ENCODE measurements at regions not wholly inside any gene's neighbourhood (a gene's known extent, or its start where the extent isn't known, plus 50 kb on each side); places are given as distances from the start of the nearest gene placed in this dataset.

GRCh38 chr13:39263531-39263930 lies 225.3 kb downstream of the NHLRC3 start:
- TF ChIP-seq, protein P1, sequence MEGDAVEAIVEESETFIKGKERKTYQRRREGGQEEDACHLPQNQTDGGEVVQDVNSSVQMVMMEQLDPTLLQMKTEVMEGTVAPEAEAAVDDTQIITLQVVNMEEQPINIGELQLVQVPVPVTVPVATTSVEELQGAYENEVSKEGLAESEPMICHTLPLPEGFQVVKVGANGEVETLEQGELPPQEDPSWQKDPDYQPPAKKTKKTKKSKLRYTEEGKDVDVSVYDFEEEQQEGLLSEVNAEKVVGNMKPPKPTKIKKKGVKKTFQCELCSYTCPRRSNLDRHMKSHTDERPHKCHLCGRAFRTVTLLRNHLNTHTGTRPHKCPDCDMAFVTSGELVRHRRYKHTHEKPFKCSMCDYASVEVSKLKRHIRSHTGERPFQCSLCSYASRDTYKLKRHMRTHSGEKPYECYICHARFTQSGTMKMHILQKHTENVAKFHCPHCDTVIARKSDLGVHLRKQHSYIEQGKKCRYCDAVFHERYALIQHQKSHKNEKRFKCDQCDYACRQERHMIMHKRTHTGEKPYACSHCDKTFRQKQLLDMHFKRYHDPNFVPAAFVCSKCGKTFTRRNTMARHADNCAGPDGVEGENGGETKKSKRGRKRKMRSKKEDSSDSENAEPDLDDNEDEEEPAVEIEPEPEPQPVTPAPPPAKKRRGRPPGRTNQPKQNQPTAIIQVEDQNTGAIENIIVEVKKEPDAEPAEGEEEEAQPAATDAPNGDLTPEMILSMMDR (IDR thresholded peaks at IDR 0.05), result no peak
- TF ChIP-seq POLR2AphosphoS5 (IDR thresholded peaks at IDR 0.05), result no peak
